HTR-8/SVneo (cell line): ENCODE measurements at regions not wholly inside any gene's neighbourhood (a gene's known extent, or its start where the extent isn't known, plus 50 kb on each side); places are given as distances from the start of the nearest gene placed in this dataset.

Experiments
- DNase-seq: peaks from one replicate; pipeline ENCODE4 v3.0.0; 2011; ENCODE audit warnings: low spot score, mixed read lengths; ENCODE audit not compliant: insufficient read length
- FAIRE-seq: peaks from 2 replicates; lab custom pipeline; 2011; peaks lifted over from hg19 to GRCh38; lab: Jason Lieb, UNC

- DNase-seq, result no peak
- FAIRE-seq, result no peak
Measured at GRCh38 chr12:47561746-47562145, 144.1 kb downstream of the RPAP3 start.

GRCh38 chr12:47560415-47560814, 145.4 kb downstream of the RPAP3 start:
- no peak for FAIRE-seq
- DNase-seq, result no peak

- FAIRE-seq, result no peak
- no peak for DNase-seq
Measured at GRCh38 chr12:47558625-47559345, 147.0 kb downstream of the RPAP3 start.

GRCh38 chr12:47557386-47557785, 148.4 kb downstream of the RPAP3 start:
- no peak for FAIRE-seq
- no peak for DNase-seq

- DNase-seq, result no peak
- FAIRE-seq, result no peak
Measured at GRCh38 chr12:47556261-47557030, 149.4 kb downstream of the RPAP3 start.

- no peak for FAIRE-seq
- DNase-seq, result no peak
Measured at GRCh38 chr12:47554046-47554653, 151.7 kb downstream of the RPAP3 start.

- FAIRE-seq (peak; percentile 13), DNase-seq (no peak)
Measured at GRCh38 chr12:47553266-47553665, 152.6 kb downstream of the RPAP3 start.

GRCh38 chr12:47551426-47551851, 154.4 kb downstream of the RPAP3 start:
- no peak for FAIRE-seq
- no peak for DNase-seq

GRCh38 chr12:47549258-47549657, 156.6 kb downstream of the RPAP3 start:
- DNase-seq (no peak), FAIRE-seq (no peak)

- no peak for FAIRE-seq
- no peak for DNase-seq
Measured at GRCh38 chr12:47548401-47548800, 157.4 kb downstream of the RPAP3 start.

- DNase-seq (peak; percentile 26), FAIRE-seq (peak; percentile 13)
Measured at GRCh38 chr12:47547077-47547476, 158.8 kb downstream of the RPAP3 start.

GRCh38 chr12:47545938-47546609, 159.8 kb downstream of the RPAP3 start:
- FAIRE-seq, result no peak

GRCh38 chr12:47534695-47535094, 171.1 kb downstream of the RPAP3 start:
- DNase-seq (no peak), FAIRE-seq (no peak)

More at GRCh38 chr12:47545938-47546609, 159.8 kb downstream of the RPAP3 start:
- no peak for DNase-seq

GRCh38 chr12:47530050-47530449, 175.8 kb downstream of the RPAP3 start:
- FAIRE-seq, result no peak
- no peak for DNase-seq

- FAIRE-seq (no peak), DNase-seq (no peak)
Measured at GRCh38 chr12:47527816-47528215, 178.0 kb downstream of the RPAP3 start.

- FAIRE-seq (no peak), DNase-seq (no peak)
Measured at GRCh38 chr12:47520029-47520428, 185.8 kb downstream of the RPAP3 start.

- FAIRE-seq (no peak), DNase-seq (no peak)
Measured at GRCh38 chr12:47517122-47517521, 188.7 kb downstream of the RPAP3 start.

- FAIRE-seq, result no peak
- no peak for DNase-seq
Measured at GRCh38 chr12:47509398-47509851, 196.4 kb downstream of the RPAP3 start.

- no peak for DNase-seq
Measured at GRCh38 chr12:47507221-47507620, 198.6 kb downstream of the RPAP3 start.

GRCh38 chr12:47504775-47505446, 200.9 kb downstream of the RPAP3 start:
- peak; percentile 25 for DNase-seq

More at GRCh38 chr12:47507221-47507620, 198.6 kb downstream of the RPAP3 start:
- no peak for FAIRE-seq

More at GRCh38 chr12:47504775-47505446, 200.9 kb downstream of the RPAP3 start:
- FAIRE-seq, result no peak
